HG03460 (cell line): ENCODE measurements at regions not wholly inside any gene's neighbourhood (a gene's known extent, or its start where the extent isn't known, plus 50 kb on each side); places are given as distances from the start of the nearest gene placed in this dataset.
A peak's percentile ranks its signal among the peaks of the same experiment; 100 is the strongest.
"Not testable (repeated sequence)": the region's sequence is repeated elsewhere in the genome, so short reads cannot be mapped to it uniquely, and the experiment has no call there.

ENCODE experiments used
- ATAC-seq: cut with Tn5 transposase; IDR thresholded peaks from one replicate; pipeline ENCODE4 v1.9.1; 2021; ENCODE audit not compliant: unreplicated experiment

DNA sequence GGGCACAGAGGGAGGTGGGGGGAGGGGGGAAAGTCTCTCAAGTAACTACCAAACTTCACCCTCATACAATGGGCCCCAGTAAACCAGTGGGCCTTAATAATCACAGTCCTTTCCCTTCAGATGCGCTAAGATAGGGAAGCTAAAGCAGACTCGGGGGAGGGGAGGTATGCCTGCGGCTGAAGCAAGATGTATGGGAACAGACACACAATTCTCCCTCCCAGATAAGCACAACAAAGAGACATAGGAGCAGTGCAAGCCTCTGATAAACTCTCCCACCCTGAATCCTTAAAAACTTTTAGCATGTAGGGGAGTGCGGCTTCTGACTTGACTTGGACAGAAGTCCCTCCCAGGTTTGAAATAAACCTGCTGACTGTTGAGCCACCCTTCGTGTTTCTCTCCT is 54.7 kb downstream of the PROP1 start:
- ATAC-seq = not testable (repeated sequence)

DNA sequence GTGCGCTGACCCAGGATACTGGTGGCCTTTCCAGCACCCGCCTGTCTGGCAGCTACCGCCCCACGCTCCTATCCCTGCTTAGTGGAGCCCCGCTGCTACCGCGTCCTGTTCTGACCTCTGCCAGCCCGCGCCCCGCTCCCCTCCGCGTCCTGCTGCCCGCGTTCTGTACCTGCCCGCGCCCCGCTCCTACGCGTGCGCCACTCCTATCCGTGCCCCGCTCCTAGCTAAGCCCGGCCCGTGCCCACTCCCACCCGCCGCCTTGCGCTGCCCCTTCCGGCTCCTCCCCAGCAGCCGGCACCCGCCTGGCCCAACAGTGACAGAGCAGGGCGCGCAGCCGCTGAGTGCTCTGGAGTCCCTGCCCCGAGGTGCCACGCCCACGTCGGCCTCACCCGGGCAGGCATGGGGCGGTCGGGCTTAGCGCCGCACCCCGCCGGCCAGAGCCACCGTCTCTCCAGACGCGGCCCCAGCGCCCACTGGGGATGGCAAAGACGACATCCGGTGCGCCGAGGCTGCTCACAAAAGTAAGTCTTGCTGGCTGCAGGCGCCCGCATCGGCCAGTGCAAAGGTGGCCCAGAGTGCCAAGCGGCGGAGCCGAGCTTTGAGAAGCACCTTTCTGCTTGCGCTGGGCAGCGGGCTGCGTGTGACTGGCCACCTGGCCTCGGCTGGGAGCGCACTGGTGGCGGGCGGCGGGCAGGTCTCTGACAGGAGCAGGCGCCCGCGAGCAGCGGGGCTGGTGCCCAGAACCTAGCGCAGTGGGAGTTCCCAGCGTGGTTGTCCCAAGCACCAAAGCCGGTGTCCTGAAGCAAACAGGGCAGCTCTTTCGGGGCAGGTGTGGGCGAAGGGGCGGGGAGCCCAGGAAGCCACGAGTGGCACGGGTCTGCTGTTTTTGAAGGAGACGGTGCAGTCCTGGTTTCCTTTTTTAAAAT is 56.5 kb downstream of the PROP1 start:
- ATAC-seq = not testable (repeated sequence)

DNA sequence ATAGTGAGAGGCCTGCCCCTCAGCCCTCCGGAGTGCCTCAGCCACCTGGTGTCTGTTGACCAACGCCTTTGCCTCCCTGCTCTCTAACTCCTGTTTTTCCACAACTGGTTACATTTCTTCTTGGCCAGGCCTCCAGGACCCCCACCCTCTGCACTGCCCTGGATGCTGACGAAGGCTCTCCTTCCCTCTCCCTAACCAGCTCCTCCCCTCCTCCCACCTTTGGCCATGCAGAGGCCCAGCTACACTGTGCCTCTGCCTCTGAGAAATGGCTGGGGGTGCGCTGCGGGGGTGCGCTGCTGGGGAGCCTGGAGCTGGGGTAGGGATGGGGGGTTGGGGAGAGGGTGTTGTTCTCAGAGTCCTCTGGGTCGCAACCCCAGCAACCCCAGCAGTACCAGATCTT is 57.3 kb downstream of the PROP1 start:
- ATAC-seq = not testable (repeated sequence)

GRCh38 chr5:177934233-177934632 is 61.8 kb downstream of the PROP1 start:
- ATAC-seq = not testable (repeated sequence)

DNA sequence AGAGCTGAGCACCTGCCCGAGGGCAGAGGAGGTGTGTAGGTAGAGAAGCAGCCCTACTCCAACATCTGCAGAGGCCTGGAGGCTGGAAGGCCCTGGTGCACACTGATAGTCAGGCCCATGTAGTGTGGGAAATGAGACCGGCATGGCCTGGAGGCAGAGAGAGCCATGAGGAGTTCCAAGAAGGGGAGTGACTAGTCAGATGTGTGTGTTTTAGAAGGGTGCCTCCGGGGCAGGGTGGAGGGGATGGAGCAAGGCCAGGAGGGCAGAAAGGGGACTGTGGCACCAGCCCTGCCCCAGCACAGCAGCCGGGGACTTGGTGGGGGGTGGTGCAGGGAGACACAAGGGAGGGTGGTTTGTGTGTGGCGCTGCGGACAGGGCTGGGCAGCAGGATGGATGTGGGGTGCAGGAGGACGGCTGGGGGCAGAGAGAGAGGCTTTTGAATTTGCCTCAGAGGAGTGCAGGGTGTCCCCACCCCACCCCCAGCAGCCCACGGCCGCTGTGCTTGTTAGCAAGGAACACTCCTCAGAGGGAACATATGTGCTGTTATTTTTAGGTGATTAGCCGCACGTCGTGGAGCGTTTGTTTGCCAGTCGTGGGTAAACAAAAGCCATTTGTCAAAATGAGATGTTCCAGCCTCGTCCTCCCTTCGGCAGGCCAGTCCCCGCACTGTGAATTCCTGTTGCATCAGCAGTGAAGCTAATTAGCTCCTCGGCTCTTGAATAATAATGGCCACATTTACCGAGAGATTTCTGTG is 65.6 kb downstream of the PROP1 start:
- ATAC-seq = not testable (repeated sequence)

DNA sequence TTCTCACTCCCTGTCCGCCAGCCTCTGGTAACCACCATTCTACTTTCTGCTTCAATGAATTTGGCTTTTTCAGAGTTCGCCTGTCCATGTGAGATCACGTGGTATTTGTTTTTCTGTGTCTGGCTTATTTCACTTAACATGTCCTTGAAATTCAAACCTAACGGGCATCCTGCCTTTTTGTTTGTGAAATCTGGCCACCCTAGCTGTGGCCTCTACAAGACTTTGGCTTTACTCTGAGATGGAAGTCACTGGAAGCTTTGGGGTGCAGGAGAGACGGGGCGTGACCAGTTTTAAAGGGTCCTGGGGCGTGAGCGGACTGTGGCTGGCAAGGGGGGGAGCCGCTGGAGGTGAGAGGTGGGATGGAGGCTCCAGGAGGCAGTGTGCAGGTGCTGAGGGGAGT is 66.4 kb downstream of the PROP1 start:
- not testable (repeated sequence) for ATAC-seq

DNA sequence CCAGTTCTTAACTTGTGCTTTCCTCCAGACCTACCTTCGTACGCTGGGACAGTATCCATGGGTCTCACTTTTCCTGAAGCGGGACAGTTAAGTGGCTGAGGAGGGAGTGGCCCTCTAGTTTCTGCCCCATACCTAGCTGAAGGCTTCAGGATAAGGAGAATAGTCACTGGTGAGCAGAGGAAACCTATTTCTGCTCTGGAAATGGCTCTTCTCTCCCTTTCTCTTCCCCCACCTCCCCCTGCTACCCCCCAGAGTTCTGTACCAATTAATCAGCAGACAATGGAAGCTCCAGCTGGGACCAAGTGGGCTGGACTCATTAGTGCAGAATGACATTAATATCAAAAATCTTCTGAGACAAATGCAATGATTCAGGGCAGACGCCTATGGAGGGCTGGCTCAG is 68.5 kb downstream of the PROP1 start:
- ATAC-seq = not testable (repeated sequence)

DNA sequence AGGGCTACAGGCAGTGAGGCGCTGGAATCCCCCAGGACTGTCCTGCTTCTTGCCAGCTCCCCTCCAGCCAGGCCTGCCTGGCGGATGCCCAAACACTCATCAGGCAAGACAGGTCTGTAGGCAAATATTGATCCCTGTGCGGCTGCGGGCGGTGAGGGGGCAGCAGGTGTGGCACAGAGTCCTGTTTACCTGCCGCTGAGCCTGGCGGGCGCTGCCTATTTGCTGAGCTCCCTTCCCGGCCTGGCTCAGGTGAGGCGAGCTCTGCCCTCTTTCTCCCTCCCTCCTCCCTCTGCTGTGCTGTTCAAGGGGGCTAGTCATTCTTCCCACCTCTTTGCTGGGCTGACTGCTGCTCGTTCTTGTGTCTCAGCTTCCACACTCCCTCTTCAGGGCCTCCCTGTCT is 71.5 kb downstream of the PROP1 start:
- not testable (repeated sequence) for ATAC-seq

DNA sequence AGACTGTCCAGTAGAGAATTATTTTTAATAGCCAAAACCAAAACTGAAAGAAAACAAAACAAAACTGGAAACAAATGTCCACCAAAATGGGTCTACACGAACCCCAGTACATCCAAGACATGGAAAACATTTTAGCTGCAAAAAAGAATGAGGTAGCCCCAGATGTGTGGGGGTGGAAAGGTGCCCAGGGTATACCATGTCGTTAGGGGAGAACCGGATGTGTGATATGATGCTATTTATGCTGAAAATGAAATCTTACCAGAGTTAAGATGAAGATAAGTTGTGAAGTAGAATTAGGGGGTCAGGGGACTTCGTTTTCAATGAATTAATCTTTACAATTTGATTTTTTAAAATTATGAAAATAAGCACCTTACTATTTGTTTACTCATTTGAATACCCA is 72.2 kb downstream of the PROP1 start:
- not testable (repeated sequence) for ATAC-seq

DNA sequence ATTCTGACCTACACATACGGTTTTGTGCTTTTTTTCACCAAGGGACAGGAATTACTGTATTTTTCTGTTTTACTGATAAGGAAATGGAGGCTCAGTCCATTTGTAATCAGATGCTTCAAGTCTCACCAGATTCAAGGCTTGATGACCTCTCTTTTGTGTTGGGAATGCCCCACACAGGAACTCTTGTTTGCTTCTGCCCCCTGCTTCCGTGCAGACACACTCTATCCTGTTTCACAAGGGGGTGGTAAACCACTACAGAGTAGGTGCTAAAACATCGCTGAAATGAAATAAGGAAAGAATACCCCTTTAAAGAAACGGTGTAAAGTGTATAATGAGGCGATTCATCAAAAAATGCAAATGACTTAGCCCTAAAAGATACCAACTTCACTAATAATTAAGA is 72.9 kb downstream of the PROP1 start:
- not testable (repeated sequence) for ATAC-seq

DNA sequence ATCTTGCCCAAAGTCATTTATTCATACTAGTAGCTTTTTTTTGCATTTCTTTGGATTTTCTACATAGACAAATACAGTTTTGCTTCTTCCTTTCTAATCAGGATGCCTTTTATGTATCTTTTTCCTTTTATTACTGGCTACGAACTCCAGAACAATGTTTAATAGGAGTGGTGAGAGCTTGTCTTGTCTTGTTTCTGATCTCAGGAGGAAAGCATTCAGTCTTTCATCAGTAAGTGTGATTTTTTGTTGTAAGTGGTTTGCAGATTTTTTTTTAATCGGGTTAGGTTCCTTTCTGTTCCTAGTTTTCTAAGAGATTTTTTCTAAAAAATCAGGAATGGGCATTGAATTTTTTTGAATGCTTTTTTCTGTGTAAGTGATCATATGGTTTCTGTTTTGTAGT is 86.8 kb downstream of the PROP1 start:
- not testable (repeated sequence) for ATAC-seq

DNA sequence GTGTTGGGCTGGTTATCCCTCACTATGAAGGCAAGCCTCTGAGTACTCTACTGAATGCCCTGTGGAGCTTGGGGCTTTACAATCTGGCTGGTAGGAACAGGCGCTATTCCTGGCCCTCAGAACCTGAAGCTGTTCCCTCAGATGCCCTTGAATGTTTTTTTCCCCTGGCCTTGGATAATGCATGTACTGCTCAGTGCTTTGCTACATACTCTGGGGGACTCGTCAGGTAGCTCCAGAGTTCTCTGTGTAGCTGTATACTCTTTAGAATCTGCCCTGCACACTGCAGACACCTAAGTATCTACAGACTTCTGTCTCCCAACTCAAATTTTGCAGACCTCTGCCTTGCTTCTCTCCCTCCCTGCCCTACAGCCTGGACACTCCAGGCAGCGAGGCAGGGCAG is 93.2 kb downstream of the PROP1 start:
- not testable (repeated sequence) for ATAC-seq

- ATAC-seq = not testable (repeated sequence)
Observed at GRCh38 chr5:177900066-177900465, 96.0 kb downstream of the PROP1 start.

- not testable (repeated sequence) for ATAC-seq
Observed at GRCh38 chr5:177894681-177895453, 101.2 kb downstream of the PROP1 start.

- not testable (repeated sequence) for ATAC-seq
Observed at GRCh38 chr5:177892357-177892665, 103.7 kb downstream of the PROP1 start.

DNA sequence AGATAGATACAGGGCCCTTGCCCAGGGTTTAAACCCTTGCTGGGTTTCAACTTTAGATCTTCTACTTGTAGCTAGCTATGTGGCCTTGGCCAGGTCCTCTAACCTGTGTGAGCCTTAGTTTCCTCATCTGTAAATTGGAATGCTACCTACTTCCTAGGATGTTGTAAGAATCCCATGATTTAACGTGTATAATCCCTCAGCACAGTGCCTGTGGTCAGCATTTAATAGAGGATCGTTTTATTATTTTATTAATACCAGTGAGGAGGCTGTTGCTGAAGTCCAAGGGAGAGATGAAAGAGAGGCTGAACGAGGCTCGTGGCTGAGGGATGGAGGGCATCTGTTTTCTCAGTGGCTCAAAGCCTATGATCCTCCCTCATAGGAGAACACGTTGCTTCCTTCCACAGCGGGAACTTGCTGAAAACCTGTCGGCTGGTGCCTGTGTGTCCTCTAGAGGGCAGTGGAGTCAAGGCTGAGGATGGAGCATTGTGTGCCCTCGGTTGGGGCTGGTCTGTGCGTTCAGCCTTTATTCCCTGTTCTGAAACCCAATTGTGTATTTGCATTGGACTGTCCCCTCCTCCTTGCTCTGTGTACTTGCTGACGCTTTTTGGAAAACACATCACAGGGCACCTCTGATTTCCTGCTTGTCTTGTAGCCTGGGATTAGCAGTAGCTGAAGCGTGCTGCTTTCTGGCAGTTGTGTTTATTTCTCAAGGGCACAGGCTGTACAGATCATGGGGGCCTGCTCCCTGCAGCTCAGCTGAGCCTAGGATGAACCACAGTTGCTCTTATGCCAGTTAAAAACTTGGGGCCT is 104.3 kb downstream of the PROP1 start:
- peak; percentile 78 for ATAC-seq

DNA sequence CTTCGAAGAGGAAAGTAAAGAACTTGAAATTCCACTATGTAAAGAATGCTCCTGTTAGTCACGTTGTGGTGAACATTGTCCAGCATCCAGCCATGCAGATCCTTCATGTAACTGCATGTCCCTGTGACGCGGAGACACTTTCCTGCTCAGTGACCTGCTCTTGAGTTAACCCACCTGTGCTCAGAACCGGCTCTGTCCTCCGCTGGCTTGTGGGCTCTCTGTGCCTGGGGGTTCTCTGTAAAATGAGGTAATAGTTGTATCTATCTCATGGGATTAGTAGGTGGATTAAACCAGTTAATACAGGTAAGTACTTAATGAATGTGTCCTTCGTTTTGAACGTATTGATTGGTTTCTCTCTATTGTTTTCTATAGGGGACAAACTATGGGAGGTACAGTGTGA is 100.6 kb upstream of the FAM153A start:
- ATAC-seq = not testable (repeated sequence)

GRCh38 chr5:177875900-177876238 is 93.2 kb upstream of the FAM153A start:
- peak; percentile 17 for ATAC-seq

DNA sequence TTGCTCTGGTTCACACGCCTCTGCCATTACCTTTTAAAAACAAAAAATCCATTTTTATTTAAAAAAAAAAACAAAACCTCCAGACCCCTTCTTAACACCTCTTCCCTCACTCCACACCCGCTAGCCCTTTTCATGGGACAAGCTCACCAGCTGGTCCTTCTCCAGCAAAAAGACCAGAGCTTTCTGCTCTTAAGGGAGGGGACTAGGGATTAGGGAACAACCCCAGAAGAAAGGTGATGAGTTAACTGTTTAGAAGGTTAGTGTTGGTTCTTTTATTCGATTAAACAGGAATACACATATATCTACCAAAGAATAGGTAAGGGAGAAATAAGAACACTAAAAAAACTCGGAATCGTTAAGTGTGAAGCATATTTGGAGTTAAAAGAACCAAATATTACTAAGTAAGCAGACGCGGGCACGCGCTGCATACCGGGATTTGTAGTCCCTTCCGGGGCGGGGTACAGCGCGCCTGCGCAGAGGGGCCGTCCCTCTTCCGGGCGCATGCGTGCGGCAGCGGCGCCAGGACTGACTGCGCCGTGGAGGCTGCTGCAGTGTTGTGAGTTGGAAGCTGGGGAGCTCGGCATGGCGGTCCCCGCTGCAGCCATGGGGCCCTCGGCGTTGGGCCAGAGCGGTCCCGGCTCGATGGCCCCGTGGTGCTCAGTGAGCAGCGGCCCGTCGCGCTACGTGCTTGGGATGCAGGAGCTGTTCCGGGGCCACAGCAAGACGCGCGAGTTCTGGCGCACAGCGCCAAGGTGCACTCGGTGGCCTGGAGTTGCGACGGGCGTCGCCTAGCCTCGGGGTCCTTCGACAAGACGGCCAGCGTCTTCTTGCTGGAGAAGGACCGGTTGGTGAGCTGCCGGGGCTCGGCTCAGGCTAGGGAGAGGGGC is 92.6 kb upstream of the FAM153A start:
- ATAC-seq = peak; percentile 80
